ENCODE measurements at regions not wholly inside any gene's neighbourhood (a gene's known extent, or its start where the extent isn't known, plus 50 kb on each side); places are given as distances from the start of the nearest gene placed in this dataset.
"Not testable (repeated sequence)": the region's sequence is repeated elsewhere in the genome, so short reads cannot be mapped to it uniquely, and the experiment has no call there.

GRCh38 chr3:87478716-87479115 lies 202.3 kb upstream of the POU1F1 start:
- DNase-seq = no peak

DNA sequence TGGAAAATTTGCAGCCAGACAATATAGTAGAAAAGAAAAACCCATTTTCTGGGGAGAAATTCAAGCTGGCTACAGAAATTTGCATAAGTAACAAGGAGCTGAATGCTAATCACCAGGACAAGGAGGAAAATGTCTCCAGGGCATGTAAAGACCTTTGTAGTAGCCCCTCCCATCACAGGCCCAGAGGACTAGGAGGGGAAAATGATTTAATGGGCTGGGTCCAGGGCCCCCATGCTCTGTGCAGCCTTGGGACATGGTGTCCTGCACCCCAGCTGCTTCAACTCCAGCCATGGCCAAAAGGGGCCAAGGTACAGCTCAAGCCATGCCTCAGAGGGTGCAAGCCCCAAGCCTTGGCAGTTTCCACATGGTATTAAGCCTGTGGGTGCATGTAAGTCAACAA lies 197.6 kb upstream of the POU1F1 start:
- no peak for DNase-seq

- no peak for DNase-seq
Observed at GRCh38 chr3:87468938-87469337, 192.6 kb upstream of the POU1F1 start.

DNA sequence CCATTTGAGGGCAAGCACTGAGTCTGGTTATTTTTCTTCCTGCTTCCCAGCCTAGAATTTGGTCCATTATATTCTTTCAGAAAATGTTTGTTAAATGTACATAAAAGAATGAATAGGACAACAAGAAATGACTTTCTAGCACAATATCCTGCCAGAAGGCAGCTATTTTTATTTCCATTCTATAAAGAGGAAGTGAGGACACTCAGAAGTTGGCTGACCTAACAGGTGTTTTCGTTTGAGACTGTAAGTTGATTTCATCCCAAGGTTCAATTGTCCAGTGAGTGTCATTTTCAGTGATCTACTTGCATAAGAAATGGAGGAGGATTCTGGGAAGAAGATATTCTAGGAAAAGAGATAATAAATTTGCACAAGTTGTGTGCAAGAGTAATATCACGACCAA lies 191.9 kb upstream of the POU1F1 start:
- DNase-seq = no peak

DNA sequence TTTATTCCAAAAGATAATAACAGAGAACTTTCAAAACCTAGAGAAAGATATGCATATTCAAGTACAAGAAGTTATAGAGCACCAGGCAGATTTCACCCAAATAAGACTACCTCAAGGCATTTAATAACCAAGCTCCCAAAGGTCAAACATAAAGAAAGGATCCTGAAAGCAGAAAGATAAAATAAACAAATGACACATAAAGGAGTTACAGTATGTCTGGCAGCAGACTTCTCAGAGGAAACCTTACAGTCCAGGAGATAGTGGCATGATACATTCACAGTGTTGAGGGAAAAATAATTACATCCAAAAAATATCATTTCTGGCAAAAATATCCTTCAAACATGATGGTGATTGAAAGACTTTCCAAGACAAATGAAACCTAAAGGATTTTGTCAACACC lies 185.8 kb upstream of the POU1F1 start:
- no peak for DNase-seq

GRCh38 chr3:87461443-87461842 lies 185.1 kb upstream of the POU1F1 start:
- no peak for DNase-seq

DNA sequence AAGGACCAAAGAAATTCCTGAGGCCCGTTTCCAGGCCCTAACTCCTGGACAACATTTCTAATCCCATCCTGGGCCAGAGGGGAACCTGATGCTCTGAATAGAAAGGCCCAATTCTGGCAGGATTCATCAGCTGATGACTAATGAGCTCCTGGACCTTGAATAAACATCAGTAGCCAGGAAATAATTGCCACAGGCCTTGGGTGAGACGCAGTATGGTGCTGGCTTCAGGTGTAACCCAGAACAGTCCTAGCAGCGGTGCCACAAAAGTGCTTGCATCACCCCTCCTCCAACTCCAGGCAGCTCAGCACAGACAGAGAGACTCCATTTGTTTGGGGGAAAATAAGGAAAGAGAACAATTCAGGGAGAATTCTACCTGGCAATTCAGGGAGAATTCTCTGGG lies 184.7 kb upstream of the POU1F1 start:
- DNase-seq = no peak

DNA sequence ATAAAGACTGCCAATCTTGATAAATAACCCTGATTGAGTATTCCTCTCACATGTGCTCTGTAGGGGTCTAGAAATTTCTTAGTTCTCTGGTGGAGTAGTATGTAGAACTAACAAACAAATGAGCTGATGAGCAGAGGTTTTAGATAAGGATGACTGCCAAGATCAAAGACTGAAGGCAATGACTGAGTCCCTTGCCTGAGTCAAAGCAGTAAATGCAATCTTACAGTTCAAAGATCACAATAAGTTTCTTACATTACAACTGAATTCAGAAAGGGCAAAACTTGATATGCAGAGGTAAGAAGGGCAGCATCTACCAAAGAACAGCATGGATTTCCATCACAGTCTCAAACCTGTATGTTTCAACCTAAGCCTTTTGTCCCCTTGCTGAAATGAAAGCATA lies 172.2 kb upstream of the POU1F1 start:
- no peak for DNase-seq

DNA sequence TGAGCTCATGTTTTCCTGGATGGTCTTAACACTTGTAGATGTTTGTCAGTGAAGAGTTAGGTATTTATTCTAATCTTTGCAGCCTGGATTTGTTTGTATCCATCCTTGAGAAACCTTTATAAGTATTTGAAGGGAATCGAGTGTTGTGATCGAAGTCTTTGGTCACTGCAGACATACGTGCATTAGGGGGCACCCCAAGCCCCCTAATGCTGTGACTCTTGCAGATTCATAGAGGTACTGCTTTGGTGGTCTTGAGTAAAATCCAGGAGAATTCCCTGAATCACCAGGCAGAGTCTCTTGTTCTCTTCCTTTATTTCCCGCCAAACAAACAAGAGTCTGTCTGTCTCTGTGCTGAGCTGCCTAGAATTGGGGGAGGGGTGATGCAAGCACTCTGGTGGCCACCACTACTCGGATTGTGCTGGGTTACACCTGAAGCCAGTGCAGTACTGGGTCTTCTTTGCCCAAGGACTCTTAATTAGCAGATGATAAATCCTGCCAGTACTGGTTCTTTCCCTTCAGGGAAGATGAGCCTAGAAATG lies 170.5 kb upstream of the POU1F1 start:
- DNase-seq = no peak

GRCh38 chr3:87442470-87442869 lies 166.1 kb upstream of the POU1F1 start:
- no peak for DNase-seq

DNA sequence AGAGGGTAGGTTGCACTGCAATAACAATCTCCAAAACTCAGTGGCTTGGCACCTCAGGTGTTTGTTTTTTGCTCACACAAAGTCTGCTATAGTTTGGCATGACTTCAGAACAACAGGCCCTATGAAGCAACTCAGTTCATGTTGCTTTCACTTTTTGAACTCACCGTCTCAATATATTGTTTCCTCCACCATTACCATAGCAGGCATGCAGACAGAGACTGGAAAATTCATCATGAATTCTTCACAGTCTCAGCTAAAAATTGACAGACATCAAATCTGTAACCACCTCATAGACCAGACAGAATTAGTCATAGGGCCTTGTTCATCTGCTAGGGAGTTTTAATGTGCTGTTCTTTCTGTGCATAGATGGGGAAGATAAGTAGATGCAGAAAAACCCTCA lies 161.4 kb upstream of the POU1F1 start:
- DNase-seq = no peak

DNA sequence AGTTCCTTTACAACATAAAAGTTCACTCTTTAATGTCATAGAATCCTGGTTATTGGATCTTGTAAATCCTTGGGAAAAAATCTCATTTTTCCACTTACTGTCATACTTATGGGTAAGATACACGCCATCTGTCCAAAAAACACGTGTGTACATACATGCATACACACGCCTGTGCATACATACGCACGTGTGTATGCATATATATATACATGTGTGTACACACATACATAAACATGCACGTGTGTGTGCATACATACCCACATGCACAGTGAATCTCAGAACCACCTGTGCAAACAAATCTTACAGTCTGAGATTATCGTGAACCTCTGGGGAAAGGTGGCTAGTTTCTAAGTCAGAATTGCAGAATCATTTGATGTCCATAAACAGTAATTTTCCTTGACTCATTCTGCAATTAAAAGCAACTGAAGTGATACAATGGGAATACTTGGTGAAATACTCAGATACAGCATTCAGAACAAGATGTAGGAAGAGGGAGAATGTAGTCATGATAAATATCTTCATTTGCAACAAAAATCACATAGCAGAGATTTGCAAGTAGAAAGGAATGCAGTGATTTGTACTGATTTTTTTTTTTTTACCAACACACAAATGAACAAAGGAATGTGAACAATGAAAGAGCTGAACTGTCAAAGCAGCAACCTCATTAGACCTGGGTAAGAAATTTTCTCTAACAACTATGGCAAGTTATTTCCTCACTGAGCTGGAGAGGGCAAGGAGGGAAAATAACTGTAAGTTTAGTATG lies 160.6 kb upstream of the POU1F1 start:
- DNase-seq = peak; percentile 16

- peak; percentile 32 for DNase-seq
Observed at GRCh38 chr3:87435926-87436620, 159.7 kb upstream of the POU1F1 start.

GRCh38 chr3:87433445-87433844 lies 157.1 kb upstream of the POU1F1 start:
- not testable (repeated sequence) for DNase-seq

DNA sequence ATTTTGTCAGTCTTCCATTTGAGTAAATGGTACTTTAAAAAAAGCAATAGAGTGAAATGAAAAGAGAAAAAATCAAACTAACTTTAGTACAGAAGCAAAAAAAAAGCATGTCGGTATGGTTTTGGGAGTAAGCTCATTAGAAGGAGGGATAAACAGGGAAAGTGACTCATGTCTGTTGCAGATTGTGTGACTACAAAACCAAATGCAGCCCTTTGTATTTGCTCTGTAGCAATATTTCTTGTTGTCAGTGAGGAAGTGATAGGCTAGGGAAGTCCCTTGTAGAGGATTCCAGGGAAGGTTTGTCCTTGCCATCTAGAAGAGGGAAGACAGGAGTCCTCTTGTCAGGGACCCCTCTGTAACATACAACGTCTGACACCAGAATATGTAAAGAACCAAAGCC lies 150.5 kb upstream of the POU1F1 start:
- DNase-seq = no peak

GRCh38 chr3:87425056-87425455 lies 148.7 kb upstream of the POU1F1 start:
- DNase-seq = no peak

DNA sequence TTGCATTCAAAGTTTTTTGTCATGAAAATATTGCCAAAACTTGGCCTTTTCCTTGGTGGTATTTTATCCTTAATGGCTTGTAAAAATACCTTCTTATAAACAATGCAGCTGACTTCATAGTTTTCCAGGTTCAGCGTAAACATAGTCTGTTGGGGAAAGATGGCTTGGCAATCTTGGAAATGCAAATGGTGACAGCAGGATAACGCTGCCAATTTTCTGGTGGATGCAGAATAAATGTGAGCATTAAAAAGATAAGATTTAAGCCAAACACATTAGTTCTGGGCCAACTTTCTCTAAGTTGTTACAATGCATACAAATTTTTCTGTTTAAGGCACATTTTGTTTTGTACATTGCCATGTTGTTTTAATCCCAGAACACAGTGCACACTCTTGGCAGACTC lies 147.0 kb upstream of the POU1F1 start:
- DNase-seq = no peak

GRCh38 chr3:87422333-87422732 lies 145.9 kb upstream of the POU1F1 start:
- no peak for DNase-seq

GRCh38 chr3:87420171-87420570 lies 143.8 kb upstream of the POU1F1 start:
- no peak for DNase-seq

GRCh38 chr3:87414271-87414670 lies 137.9 kb upstream of the POU1F1 start:
- no peak for DNase-seq

- no peak for DNase-seq
Observed at GRCh38 chr3:87413814-87414213, 137.4 kb upstream of the POU1F1 start.

- DNase-seq = no peak
Observed at GRCh38 chr3:87410110-87410509, 133.7 kb upstream of the POU1F1 start.

DNA sequence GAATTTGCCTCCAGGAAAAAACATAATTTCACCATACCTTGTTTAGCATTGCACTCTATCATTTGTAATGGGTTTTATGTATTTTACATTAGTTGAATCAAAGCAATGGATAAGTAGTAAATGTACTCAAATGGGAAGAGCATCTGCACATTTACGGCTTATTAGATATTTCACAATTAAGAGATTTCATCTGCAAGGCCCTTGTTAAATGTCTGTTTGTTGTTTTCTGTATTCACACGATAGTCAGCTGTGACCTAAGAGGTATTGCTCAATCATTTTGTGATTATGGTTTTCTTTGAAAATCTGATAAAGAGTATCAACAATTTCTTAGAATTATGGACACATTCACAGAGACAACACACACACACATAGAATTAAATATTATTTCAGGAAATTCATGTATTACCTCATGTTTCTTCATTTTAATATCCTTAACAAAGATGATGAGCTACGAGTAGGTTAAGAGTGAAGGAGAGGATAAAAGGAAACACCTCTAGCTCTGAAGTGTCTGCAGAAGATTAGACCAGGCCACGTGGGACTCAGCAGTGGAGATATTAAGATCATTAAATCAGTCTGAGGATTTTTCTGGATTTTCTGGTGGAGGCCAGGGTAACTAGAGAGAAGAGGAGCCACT lies 121.9 kb upstream of the POU1F1 start:
- DNase-seq = no peak

GRCh38 chr3:87397211-87397610 lies 120.8 kb upstream of the POU1F1 start:
- DNase-seq = no peak

Data from retina (tissue), 1 donor.